ENCODE measurements at regions not wholly inside any gene's neighbourhood (a gene's known extent, or its start where the extent isn't known, plus 50 kb on each side); places are given as distances from the start of the nearest gene placed in this dataset.
A peak's percentile ranks its signal among the peaks of the same experiment; 100 is the strongest.

DNA sequence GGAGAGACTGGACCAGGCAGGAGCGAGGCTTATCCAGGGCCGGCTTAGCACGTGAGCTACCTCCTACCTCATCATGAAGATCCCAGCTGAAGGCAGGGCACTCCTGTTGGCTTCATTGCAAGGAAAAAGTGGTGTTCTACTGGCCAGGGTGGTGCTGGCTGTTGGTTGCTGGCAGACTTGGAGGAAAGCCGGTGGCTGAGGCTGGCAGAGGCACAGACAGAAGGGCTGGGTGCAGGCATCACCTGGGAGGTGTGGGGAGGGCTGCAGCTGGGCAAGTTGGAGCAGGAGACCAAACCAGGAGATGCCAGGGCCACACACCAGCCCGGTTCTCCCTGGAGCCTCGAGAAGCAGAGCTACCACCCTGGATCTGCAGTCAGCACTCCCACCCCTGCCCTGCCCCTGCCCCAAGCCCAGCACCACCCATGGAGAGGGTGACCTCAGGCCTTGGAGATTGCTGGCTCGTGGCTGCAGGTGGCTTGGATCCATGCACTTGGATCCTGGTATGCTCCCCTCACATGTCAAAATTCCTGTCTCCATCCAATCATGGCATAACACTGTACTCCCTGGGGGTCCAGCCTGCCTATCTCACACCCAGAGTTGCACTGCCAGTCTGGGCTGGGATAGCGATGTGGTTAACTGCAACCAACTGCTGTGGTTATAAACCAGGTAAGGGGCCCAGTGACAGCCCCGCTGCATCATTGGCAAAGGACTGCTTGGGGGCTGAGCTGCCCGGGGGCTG, 49.7 kb downstream of the GLI2 start:
- DNase-seq = no peak

DNA sequence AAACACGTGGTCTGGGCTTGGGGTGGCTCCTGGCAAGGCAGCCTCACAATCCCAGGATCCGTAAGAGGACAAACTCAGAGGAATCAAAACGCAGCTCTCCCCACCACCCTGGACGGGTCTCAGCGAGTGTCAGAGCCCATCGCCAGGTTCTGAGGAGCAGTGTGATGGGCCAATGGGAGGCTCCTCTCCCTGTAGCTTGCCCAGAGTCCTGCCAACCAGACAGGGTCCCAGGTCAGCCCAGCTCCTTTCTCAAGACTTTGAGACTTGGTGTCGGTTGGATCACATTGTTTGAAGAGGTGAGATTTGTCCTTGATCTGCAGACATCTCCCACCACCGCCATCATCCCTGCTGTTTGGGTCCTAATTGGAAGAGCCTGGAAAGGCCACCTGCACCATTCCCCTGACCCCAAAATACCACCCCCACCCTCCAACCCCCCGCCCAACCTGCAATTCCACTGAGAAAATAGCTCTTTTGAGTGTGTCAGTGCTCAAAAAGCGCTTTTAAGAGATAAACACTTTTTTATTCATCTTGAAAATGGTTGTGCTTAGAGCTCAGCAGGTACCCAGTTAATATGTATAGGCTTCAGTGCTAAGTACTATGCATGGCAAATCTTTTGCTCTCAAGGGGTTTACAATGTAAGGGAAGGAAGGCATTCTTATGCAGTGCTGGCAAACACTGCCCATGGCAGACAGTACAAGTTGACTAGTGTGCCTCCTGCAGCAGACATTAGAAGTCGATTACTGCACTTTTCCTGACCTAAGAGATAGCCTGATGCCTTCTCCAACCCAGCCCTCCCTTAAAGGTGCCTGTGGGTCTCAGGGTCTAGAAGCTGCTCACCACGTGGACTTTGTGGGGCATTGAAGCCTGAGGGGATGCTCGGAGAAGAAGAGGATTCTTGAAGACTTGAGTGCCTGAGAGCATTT, 50.6 kb downstream of the GLI2 start:
- DNase-seq = no peak

DNA sequence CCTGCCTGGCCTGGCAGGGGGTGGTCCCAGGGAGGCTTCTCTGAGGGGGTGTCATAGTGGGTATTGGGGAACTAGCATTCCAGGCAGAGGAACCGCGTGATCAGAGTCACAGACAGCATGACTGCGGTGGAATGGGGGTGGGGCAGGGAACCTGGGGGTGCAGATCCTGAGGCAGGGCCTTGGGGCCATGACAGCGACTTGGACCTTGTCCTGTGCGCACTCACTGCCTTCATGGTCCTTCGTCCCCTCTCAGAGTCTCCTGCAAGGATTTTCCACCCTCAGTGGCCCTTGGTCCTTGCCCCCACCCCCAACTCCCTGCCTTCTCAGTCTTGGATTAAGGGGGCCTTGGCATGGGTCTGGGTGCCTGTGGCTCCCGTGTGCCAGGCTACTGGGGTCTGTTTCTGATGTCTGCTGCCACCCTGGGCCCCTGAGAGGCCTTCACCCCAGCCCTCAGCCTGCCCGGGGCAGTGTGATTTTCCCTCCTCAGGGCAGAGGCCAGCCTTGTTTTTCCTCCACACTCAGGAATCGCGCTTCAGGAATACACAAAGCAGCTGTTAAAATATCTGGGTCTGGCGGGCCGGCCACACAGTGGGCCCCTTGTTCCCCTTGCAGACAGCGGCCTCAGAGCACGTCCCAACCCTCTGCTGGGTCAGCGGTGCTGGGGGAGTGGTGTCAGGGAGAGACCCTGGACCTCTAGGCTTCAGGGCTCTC, 51.6 kb downstream of the GLI2 start:
- no peak for DNase-seq

DNA sequence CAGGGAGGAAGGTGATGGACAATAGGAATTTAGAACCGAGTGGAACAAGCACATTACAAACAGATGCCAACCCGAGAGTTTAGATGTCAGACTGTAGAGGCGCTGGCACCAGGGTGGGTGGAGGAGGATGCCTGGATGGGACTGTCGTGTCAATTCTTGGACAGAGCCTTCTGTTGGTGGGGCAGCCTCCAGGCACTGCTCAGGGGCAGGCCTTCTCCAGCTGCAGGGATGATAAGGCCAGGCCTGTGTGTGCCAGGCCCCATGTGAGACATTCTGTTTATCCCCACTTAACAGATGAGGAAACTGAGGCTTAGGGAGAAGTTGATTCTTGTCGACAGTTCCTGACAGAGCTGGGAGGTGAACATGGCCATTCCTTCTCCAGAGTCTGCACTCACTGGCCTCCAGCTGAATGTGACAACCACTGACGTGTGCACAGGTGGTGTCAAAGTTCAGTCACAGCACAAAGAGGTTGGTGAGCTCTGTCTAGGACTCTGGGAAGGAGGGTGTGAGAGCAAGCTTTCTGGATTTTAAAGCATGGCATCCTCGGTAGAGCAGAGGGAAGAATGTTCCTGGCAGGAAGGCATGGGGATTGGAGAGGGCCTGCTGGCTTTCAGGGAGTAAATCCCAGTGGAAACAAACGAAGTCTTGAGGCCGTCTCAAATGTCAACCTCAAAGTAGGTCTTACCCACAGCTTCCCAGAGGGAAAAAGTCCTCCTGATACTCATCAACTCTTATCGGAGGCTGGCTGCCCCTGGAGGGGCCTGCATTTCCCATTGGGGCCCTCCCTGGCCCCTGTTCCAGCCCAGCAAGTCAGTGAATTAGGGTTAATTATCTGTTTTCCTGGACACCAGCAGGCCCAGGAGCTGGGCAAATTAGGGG, 52.4 kb downstream of the GLI2 start:
- no peak for DNase-seq

DNA sequence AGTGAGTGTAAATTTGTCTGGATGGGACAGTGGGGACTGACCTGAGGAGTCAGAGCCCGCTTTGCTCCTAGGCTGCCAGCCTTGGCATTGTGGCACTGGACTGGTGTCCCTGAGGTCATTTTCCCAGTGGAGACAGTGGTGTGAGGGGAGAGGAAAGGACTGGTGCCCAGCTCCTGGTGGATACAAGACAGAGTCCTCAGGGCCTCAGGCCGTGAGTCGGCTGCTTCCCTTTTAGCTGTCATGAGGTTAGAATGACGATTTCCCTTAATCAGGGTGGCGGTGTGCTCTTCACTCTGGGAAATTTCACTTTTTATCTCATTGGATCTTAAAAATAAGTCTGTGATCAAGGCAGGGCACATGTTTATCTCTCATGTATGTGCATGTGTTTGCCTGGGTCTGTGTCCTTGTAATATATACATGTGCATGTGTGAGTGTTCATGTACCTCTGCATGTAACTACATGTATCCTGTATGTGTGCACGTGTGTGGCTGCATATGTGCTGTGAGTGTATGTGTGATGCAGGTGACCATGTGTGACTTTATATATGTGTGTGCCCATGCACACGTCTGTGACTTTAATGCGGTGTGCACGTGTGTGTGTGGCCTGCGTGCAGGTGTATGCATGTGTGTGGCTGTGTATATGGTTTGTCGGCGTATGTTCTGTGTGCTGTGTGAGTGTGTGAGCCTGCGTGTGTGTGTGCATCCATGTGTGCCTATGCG, 55.7 kb downstream of the GLI2 start:
- no peak for DNase-seq

DNA sequence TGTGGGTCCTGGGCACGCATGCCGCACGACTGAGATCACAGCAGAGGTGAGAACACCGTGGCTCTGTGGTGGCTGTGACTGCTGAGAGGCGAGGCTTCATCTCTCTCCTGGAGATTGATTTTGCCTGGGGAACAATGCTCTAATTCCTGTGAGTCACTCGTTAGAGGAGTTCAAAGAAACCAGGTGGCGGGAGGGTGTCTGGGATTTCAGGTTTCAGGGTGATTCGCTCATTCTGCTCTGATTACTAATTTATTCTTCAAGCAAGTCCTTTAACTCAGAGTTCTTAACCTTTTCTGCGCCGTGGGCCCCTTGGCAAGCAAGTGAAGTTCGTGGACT, 56.3 kb downstream of the GLI2 start:
- DNase-seq = no peak

DNA sequence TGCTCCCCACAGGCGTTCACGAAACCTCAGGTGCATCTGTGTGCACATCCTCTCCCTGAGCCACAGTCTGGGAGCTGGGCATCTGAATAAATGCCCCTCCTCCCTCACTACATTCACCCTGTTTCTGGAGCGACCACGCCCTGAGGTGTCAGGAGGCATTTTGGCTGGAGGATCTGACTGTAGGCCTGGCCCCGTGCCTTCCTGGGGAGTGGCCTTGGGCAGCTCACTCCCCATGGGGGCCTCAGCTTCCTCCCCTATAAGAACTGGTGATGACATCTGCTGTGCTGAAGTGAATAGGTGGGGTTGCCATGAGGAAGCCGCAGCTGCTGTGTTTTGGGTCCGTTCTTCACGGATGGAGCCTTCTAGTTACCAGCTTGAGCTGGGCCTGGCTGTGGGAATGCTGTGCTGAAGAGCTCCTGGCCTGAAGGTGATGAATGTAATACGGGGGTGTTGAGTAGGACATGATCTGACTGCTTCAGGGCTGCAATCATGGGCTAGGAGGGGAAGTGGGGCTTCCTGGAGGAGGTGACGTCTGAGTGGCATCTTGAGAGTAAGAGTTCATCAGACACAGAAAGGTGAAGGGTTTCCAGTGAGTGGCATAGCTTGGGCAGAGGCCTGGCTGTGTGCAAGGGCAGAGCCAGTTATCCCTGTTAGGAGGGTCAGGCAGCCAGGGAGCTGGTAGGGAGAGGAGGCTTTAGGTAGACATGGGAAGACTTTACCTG, 58.2 kb downstream of the GLI2 start:
- no peak for DNase-seq

DNA sequence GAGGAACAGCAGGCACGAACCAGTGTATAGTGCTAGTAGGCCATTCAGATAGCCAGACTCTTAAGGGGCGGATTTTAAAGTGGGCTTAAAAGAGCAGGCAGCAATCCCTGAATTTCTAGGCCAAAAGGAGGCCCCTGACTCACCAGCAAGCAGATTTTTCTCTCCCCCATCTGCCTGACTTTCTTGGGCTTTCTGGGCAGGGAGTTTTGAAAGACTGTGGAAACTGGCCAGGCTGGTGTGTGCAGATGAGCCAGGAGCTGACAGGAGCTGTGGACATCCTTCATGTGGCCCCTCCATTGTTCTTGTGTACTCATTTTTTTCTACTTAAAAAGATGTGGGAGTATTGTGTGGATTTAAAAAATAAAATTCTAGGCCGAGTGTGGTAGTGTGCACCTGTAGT, 59.0 kb downstream of the GLI2 start:
- DNase-seq = no peak

DNA sequence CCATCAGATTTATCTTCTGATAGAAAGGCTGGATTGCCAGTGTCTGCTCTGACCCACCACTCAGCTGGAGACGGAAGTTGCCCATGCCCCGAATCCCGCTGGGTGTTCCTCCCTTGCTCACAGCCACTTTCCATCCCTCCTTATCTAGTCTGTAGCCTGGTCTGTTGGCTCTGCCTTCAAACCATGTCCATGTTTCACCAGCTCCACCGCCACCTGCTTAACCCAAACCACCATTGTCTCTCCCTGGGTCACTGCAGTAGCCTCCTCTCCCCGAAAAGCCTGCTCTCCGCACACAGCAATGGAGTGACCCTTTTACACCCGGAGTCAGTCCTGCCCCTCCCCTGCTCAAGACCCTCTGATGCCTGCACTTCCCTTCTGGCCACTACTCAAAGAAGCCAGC, 60.4 kb downstream of the GLI2 start:
- DNase-seq = no peak

DNA sequence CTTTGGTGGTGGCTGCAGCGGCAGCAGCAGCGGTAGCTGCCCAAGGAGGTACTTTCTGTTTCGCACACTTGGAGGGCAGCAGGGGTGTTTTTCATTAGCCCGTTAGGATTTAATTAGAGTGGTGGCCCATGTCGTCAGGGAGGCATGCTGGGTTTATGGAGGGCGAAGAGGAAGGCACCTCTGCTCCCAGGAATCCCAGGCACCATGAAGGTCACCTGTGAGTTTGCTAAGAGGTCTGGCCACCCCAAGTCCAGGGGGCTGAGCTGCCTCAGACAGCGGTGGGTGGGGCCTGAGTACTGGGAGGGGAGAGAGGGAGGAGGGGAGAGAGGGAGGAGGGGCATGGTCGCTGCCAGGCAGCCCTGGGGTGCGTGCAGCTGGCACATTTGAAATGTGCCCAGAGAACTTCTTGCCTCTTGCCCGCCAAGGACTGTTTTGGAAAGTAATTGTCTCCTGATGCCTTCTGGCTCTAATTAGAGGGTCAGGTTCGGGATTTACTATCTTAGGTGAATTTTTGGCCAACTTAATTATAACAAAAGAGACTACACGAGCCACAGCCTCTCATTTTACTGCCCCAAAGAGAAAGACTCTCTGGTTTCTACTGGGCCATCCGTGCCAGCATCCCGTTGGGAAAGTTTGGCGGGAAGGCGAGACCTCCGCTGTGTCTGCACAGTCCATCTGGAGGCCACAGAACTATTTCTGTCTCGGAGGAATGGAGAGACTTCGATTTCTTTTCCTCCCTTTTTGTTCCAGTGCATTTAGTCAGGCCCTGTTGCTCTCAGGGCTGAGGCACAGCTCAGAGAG, 62.0 kb downstream of the GLI2 start:
- no peak for DNase-seq

DNA sequence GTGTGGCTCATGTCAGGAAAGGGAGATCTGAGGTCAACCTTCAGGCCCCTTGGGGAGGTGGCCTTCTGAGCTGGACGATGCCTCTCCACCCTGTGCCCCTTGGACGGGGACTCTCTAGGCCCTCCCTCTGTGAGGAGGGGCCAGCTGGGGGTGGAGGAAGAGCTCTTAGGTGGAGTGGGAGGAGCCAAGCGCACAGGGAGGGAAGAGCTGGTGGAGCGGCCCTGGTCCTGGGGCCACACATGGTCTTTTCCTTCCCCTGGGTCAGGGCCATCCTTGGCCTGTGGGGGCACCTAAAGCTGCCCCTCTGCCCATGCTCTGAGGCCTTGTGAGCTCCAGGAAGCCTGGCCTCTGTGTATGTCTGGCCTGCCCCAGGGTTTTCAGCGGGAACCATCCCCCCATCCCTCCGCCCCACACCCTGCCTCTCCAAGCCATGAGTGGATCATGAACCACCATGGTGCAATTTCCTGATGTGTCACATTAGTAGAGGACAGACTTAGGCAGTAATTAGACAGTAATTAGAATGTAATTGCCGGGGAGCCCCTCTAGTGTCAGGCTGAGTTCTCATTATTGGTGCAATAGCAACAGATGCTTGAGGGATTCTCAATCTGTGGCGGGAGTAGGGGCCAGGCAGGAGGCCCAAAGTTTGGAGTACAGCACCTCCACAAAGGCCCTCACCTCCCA, 63.0 kb downstream of the GLI2 start:
- peak; percentile 6 for DNase-seq

DNA sequence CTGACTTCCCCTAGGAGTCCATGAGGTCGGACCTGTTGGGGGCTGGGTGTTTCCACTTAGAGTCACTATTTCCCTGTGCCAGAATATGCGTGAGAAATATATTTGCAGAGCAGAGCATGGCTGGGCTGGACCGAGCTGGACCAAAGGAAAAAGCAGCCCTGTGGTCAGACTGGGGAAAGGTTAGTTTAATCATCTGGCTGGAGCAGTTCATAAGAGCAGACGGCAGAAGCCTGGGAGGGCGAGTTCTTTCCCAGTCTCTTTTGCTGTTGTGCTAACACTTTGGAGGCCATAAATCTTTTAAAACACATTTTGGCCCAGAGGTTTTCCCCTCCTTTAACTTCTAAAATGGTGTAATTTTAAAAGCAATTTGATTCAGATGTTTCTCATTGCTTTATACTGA, 66.5 kb downstream of the GLI2 start:
- no peak for DNase-seq

DNA sequence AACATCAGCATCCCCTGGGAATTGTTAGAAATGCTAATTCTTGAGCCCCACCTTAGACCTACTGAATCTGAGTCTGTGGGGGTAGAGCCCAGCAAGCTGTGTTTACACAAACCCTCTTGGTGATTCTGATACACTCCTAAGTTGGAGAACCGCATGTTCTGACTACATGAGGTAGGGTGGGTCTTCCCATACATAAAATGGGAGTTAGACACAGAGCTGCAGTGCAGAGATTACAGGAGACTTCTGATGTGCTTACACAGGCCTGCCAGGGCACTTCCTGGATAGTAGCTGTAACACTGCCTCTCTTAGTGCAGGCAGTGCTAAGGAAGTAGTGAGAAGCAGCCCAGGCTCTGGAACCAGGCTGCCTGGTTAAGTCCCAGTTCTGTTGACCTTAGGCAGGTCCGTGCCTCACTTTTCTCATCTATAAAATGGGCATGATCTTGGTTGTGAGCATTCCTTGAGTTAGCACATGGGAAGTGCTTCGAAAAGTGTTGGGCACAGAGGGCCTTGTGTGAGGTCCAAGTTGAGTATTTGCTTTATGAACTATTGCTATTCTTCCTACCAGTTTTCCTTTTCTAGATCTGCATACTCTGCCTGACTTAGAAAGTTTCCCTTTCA, 67.3 kb downstream of the GLI2 start:
- no peak for DNase-seq

DNA sequence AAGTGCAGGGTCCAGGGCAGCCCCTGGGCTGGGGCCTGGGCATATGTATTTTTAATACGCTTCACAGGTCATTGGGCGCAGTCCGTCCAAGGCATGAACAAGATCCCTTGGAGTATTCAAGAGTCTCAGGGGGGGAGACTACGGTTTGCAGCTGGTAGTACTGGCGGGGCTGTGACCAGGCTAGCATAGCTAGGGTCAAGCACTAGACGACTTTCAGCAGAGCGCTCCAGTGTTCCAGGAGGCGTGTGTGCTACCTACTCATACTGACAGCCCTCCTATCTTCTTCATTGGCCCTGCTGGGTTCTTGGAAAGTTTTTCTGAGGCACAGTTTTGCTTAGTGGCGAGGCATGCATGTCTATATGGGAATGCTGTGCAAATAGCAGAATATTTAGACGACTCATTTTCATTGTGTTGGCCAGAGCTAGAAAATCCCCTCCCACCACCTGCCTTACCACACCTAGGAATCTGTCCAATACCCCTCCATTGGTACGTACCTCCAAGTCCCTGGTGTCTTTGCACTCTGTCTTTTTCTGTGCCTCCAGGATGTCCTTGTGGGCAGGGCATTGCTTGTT, 68.2 kb downstream of the GLI2 start:
- DNase-seq = no peak

DNA sequence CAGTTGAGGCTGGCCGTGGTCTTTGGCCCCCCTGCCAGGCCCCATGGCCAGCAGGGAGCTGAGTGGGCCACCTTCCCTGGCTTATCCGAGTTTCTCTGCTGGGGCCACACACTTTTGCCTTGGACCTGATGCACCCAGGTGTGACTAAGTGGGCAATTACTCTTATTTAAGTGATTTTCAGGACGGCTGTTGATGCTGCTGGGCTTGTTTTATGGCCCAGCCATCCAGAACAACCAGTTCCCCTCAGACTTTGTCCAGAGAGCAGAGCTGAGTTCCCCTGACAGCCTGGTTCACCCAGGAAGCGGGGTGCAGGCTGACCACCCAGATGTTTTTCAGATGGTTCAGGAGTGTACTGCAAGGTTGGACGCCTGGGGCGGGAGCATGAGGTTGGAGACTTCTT, 68.8 kb downstream of the GLI2 start:
- DNase-seq = no peak

DNA sequence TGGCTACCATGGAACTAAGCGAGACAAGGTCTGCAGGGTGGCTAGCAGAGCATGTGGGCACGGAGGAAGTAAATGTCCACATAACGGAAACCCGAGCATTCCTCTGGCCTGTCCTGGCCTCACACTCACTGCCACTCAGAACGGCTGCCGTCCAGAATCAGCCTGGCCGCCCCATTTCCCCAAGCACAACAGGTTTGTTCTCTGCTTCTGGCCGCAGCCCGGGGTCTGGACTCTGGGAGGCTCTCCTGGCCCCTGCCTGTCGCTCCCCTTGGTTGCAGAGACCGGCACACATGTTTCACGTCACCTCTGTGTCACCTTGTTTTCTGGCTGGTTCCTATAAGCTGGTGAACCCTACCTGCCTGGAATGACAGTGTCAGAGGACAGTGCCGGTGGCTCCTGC, 69.3 kb downstream of the GLI2 start:
- no peak for DNase-seq

DNA sequence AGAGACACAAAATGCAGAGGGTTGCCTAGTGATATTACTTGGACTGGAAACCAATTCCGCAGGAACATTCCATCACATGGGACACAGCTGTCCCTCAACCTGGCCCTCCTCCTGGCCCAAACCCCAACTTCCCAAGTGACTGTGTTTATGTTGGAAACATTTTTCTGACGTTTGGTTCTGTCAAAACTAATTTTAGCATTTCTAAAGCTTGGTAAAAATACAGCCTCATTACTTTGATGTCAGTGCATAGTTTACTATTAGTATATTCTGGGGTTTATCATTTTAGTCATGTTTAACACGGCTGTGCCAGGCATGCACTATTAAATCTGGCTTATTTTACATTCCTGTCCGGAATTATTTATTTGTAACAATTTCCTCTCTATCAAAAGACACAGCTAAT, 69.9 kb downstream of the GLI2 start:
- no peak for DNase-seq

DNA sequence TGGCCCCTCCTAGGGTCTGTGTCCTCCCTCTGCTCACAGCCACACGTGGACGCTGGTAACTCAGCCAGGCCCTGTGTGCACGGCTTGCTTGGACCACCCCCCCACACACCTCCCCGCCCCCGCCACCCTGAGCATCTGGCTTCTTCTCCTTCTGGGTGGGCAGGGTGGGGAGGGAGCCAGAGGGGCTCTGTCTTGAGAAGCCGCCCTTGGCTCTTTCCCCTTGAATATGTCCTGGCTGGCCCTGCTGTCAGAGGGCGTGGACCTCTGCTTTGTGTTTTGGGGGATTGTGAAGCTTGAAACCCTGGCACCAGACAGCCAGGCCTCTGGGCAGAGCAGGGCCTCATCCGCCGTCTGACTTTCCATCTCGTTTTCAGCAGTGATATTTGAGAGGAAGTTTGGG, 72.1 kb downstream of the GLI2 start:
- DNase-seq = no peak

DNA sequence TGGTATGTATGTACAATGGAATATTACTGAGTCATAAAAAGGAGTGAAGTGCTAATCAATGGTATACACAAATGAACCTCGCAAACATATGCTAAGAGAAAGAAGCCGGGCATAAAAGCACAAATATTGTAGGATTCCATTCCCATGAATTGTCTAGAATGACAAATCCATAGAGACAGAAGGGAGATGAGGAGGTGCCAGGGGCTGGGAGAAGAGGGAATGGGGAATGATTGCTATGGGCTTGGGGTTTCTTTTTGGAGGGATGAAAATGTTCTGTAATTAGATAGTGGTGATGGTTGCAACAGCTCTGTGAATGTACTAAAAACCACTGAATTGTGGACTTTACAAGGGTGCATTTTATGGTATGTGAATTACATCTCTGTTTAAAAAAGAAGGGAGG, 73.5 kb downstream of the GLI2 start:
- DNase-seq = no peak
